KMS-11 (cell line): ENCODE measurements at regions not wholly inside any gene's neighbourhood (a gene's known extent, or its start where the extent isn't known, plus 50 kb on each side); places are given as distances from the start of the nearest gene placed in this dataset.

ENCODE experiments used
- H2AFZ ChIP-seq: fragments of 200-600 bp; sonication (generic); 2 replicates; pipeline ENCODE4 v1.6.1; 2016; ENCODE audit warnings: antibody characterized with exemption, mixed run types, low read depth
- H3K27ac ChIP-seq: fragments of 200-600 bp; sonication (generic); 2 replicates; pipeline ENCODE4 v1.6.1; 2016; ENCODE audit warnings: mild to moderate bottlenecking, mixed run types
- H3K27me3 ChIP-seq: fragments of 200-600 bp; sonication (generic); 2 replicates; pipeline ENCODE4 v1.6.1; 2017; ENCODE audit warnings: mild to moderate bottlenecking, low read depth, mixed run types, moderate library complexity; ENCODE audit not compliant: insufficient read depth
- H3K36me3 ChIP-seq: fragments of 200-600 bp; sonication (generic); 2 replicates; pipeline ENCODE4 v1.6.1; 2017; ENCODE audit warnings: mild to moderate bottlenecking, mixed run types; ENCODE audit not compliant: insufficient read depth
- H3K4me1 ChIP-seq: fragments of 200-600 bp; sonication (generic); 2 replicates; pipeline ENCODE4 v1.6.1; 2016; ENCODE audit warnings: mild to moderate bottlenecking, low read depth, mixed run types; ENCODE audit not compliant: poor library complexity, severe bottlenecking
- H3K4me2 ChIP-seq: fragments of 200-600 bp; sonication (generic); 2 replicates; pipeline ENCODE4 v1.7.0; 2016; ENCODE audit warnings: mild to moderate bottlenecking, mixed run types
- H3K4me3 ChIP-seq: fragments of 200-600 bp; sonication (generic); IDR thresholded peaks from 2 replicates; pipeline ENCODE4 v1.6.1; 2017; ENCODE audit warnings: low read depth, low read length, mixed read lengths; ENCODE audit not compliant: insufficient read depth
- H3K79me2 ChIP-seq: fragments of 200-600 bp; sonication (generic); 2 replicates; pipeline ENCODE4 v1.6.1; 2016; ENCODE audit warnings: low read depth, mixed run types; ENCODE audit not compliant: insufficient read depth
- H3K9ac ChIP-seq: fragments of 200-600 bp; sonication (generic); 2 replicates; pipeline ENCODE4 v1.6.1; 2016; ENCODE audit warnings: mild to moderate bottlenecking, mixed run types
- H4K20me1 ChIP-seq: fragments of 200-600 bp; sonication (generic); 2 replicates; pipeline ENCODE4 v1.6.1; 2016; ENCODE audit warnings: mild to moderate bottlenecking, mixed run types; ENCODE audit not compliant: insufficient read depth
- TF ChIP-seq, protein P1 (sequence below): fragments of 200-600 bp; sonication (generic); conservative IDR thresholded peaks from 2 replicates; pipeline ENCODE4 v1.6.1; 2017; ENCODE audit warnings: low read depth, mild to moderate bottlenecking, antibody characterized with exemption, low read length, moderate library complexity, mixed read lengths

DNA sequence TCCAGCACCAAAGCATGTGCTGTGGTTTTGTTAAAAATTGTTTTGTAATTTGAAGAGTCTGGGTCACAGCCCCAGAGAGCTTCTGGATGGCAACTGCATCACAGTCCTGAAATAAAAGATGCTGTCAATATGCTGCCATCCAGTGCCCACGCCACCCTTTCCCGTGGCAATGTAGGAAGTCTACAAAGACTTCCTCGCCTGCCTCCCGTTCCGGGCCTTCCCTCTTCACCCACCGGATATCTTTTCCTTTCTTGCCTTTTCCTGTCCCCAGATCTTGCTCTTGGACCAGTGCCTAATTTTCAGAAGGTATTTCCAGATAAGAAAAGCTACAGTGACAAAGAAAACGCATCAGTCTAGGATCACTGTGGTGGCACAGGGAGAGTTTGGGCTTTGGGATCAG lies 85.3 kb upstream of the RNU6-1 start:
- H3K36me3 ChIP-seq: no peaks in the 10 kb centered on the region
- no peak overlapping the region for H3K4me3 ChIP-seq
- no peak overlapping the region for H3K27ac ChIP-seq
- H3K79me2 ChIP-seq: no peaks in the 10 kb centered on the region
- H3K4me2 ChIP-seq: no peak overlapping the region
- H3K27me3 ChIP-seq: no peaks in the 10 kb centered on the region
- no peak overlapping the region for H2AFZ ChIP-seq
- no peak overlapping the region for H3K9ac ChIP-seq
- no peaks in the 10 kb centered on the region for H4K20me1 ChIP-seq
- no peaks in the 10 kb centered on the region for H3K4me1 ChIP-seq
- TF ChIP-seq, protein P1, sequence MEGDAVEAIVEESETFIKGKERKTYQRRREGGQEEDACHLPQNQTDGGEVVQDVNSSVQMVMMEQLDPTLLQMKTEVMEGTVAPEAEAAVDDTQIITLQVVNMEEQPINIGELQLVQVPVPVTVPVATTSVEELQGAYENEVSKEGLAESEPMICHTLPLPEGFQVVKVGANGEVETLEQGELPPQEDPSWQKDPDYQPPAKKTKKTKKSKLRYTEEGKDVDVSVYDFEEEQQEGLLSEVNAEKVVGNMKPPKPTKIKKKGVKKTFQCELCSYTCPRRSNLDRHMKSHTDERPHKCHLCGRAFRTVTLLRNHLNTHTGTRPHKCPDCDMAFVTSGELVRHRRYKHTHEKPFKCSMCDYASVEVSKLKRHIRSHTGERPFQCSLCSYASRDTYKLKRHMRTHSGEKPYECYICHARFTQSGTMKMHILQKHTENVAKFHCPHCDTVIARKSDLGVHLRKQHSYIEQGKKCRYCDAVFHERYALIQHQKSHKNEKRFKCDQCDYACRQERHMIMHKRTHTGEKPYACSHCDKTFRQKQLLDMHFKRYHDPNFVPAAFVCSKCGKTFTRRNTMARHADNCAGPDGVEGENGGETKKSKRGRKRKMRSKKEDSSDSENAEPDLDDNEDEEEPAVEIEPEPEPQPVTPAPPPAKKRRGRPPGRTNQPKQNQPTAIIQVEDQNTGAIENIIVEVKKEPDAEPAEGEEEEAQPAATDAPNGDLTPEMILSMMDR: no peak

DNA sequence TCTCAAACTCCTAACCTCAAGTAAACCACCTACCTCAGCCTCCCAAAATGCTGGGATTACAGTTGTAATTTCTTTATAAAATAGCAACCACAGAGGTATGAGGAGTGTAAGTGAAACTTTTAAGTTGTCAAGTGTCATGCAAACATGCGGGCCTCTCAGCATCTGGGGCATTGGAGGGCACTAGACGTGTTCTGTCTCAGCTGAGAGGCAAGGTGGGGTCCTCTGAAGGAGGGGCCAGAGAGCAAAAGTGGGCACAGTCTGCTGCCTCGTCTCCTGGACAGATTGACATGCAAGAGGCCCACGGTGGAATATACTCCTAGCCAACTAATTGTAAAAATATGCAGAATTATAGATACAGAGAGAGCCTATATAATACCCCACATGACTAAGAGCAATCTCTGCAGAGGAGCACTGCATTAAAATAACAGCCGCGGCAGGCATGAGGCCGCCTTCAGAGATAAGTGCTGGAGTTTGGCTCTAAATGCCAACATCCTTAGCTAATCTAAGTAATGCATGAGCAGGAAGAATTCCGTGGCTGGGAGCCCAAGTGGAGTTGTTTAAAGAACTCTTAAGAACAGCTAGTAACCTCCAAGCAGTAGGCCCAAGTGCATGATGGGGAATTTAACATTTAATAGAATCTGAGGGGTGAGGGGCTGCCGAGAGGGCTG lies 87.8 kb upstream of the RNU6-1 start:
- H3K4me3 ChIP-seq: no peak overlapping the region
- H3K27me3 ChIP-seq: no peaks in the 10 kb centered on the region
- H3K4me1 ChIP-seq: no peaks in the 10 kb centered on the region
- H3K9ac ChIP-seq: no peak overlapping the region
- H3K36me3 ChIP-seq: no peaks in the 10 kb centered on the region
- no peak overlapping the region for H2AFZ ChIP-seq
- H3K27ac ChIP-seq: no peak overlapping the region
- H4K20me1 ChIP-seq: no peaks in the 10 kb centered on the region
- no peaks in the 10 kb centered on the region for H3K79me2 ChIP-seq
- TF ChIP-seq, protein P1: no peak
- H3K4me2 ChIP-seq: no peak overlapping the region

DNA sequence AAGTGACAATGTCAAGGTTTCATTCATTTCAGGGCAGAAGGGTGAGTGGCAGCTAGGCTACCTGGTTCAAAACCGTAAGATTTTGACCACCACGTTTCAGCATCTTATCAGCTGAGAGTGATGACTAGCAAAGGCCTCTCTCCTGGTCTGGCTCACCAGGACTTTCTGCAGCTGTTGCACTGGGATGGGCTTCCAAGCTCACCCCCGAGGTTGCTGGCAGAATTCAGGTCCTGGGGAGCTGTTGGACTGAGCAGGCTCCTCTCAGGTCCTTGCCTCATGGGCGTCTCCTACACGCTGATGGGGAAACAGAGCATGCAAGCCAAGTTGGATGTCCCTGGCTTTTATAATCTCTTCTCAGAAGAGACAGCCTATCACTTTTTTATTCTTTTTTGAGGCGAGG lies 88.8 kb upstream of the RNU6-1 start:
- H3K4me1 ChIP-seq: no peaks in the 10 kb centered on the region
- no peak overlapping the region for H2AFZ ChIP-seq

DNA sequence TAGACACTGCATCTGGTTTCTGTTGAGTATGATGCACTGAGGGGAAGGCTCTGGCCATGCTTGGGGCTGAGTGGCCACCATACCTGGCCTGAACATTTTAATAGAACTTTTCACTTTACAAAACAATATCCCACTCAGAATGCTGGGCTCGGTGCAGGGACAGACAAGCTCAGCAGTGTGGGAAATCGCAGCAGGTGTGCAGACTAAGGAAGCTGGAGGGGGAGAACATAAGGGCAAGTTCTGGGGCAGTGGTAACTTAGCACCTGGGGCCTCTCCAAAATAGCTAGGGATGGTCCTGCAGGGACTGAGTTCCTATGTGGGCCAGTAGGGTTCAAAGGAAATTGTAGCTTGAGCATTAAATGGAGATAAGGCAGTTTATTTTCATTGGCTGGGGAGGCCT lies 90.9 kb upstream of the RNU6-1 start:
- Histone ChIP-seq H3K27me3 (no peaks in the 10 kb centered on the region), H3K79me2 (no peaks in the 10 kb centered on the region), H3K36me3 (no peaks in the 10 kb centered on the region), H3K4me2 (no peak overlapping the region), H3K27ac (no peak overlapping the region), H4K20me1 (no peaks in the 10 kb centered on the region), H3K4me1 (no peaks in the 10 kb centered on the region), H2AFZ (no peak overlapping the region), H3K4me3 (no peak overlapping the region), H3K9ac (no peak overlapping the region)
- TF ChIP-seq, protein P1: no peak

More for the DNA sequence above, 88.8 kb upstream of the RNU6-1 start:
- H3K79me2 ChIP-seq: no peaks in the 10 kb centered on the region
- no peaks in the 10 kb centered on the region for H3K27me3 ChIP-seq
- no peak overlapping the region for H3K27ac ChIP-seq
- TF ChIP-seq, protein P1: no peak
- H3K4me3 ChIP-seq: no peak overlapping the region
- H3K36me3 ChIP-seq: no peaks in the 10 kb centered on the region
- H3K4me2 ChIP-seq: no peak overlapping the region
- no peak overlapping the region for H3K9ac ChIP-seq
- no peaks in the 10 kb centered on the region for H4K20me1 ChIP-seq
